Upper lobe of left lung (tissue), 4 donors: ENCODE measurements at regions not wholly inside any gene's neighbourhood (a gene's known extent, or its start where the extent isn't known, plus 50 kb on each side); places are given as distances from the start of the nearest gene placed in this dataset.

Experiments
- CTCF ChIP-seq, 6 experiments: fragments of 450-650 bp in 4 of 6; fragments of 200-600 bp in 2 of 6; sonication (generic) in 2 of 6; IDR thresholded peaks; one replicate each; pipeline ENCODE4 v1.5.1; 2016 to 2019; ENCODE audit warnings: antibody characterized with exemption in 6 of 6
- EP300 ChIP-seq, 4 donors: sonication (generic); formaldehyde crosslinking; IDR thresholded peaks; one replicate each; pipeline ENCODE4 v1.5.1; 2017; ENCODE audit warnings: antibody characterized with exemption in 4 of 4, control low read depth in 2 of 4
- POLR2A ChIP-seq, 4 donors: fragments of 450-650 bp; IDR thresholded peaks; one replicate each; pipeline ENCODE4 v1.5.1; 2016 to 2017; ENCODE audit warnings: antibody characterized with exemption in 4 of 4, mild to moderate bottlenecking in 2 of 4
- POLR2AphosphoS5 ChIP-seq, 2 donors: sonication (generic); formaldehyde crosslinking; IDR thresholded peaks; one replicate each; pipeline ENCODE4 v1.5.1; 2017; ENCODE audit warnings: antibody characterized with exemption in 2 of 2

DNA sequence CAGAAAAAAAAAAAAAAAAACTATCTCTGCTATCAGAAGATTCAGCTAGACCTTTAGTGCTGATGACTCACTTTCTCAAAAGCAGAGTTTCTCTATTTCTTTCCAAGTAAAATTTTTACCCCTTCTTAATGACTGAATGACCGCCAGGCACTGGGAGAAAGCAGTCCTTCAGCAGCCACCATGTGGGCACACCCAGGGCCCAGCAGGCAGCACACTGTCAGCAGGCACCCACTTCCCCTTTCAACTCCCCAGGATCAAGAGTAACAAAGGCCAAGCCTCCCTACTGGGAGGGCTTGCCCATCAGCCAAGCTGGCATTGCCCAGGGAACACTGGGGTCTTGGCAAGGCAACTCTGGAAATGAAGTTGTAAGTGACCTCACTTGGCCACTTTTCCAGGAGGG is 201.9 kb upstream of the MAMLD1 start:
- TF ChIP-seq POLR2A (IDR thresholded peaks at IDR 0.05) (no peak), CTCF (IDR thresholded peaks at IDR 0.05) (no peak), EP300 (IDR thresholded peaks at IDR 0.05) (no peak), POLR2AphosphoS5 (IDR thresholded peaks at IDR 0.05) (no peak)
